ENCODE measurements at regions not wholly inside any gene's neighbourhood (a gene's known extent, or its start where the extent isn't known, plus 50 kb on each side); places are given as distances from the start of the nearest gene placed in this dataset.

- DNase-seq = no peak
These were observed 212.8 kb upstream of the CDH8 start for GRCh38 chr16:62249069-62249468.

- DNase-seq = no peak
These were observed 204.5 kb upstream of the CDH8 start for GRCh38 chr16:62240722-62241121.

GRCh38 chr16:62225675-62226074 is 189.4 kb upstream of the CDH8 start:
- DNase-seq = peak; percentile 30 to 52

GRCh38 chr16:62224646-62225209 is 188.5 kb upstream of the CDH8 start:
- DNase-seq = no peak

DNA sequence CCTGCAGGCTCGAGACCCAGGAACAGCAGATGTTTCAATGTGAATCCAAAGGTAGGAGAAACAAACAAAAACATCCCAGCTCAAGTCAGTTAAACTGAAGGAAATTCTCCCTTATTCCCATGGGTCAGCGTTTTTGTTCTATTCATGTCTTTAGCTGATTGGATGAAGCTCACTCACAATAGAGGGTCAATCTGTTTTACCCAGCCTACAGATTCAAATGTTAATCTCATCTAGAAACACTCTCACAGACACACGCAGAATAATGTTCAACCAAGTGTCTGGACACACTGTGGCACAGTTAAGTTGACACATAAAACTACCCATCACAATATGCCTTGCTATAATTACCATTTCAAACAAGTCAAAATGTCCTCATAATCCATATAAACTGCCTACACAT is 180.6 kb upstream of the CDH8 start:
- no peak for DNase-seq

GRCh38 chr16:62213763-62214162 is 177.5 kb upstream of the CDH8 start:
- no peak for DNase-seq

DNA sequence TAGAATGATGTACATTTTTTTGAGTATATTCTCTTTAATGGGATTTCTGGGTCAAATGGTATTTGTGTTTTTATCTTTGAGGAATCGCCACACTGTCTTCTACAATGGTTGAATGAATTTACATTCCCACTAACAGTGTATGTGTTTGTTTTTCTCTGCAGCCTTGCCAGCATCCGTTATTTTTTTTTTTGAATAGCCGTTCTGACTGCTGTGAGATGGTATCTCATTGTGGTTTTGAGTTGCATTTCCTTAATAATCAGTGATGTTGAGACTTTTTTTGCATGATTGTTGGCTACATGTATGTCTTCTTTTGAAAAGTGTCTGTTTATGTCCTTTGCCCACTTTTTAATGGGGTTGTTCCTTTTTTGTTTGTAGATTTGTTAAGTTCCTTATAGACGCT is 172.7 kb upstream of the CDH8 start:
- DNase-seq = no peak

- DNase-seq = no peak
These were observed 169.2 kb upstream of the CDH8 start for GRCh38 chr16:62205459-62205858.

GRCh38 chr16:62201911-62202310 is 165.7 kb upstream of the CDH8 start:
- DNase-seq = no peak

DNA sequence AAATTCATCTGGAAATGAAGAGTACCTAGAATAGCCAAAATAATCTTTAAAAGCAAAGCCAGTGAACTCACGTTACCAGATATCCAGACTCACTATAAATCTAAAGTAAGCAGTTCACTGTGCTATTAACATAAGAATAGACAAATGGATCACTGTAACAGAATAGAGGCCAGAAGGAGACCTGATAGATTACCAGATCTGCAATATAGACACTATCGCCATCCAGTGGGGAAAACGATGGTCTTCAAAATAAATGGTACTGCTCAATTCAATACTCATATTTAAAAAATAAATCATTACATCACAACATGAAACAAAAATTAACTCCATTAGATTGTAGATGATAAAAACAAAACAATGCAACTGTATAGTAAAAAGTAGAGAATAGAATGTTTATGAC is 158.6 kb upstream of the CDH8 start:
- no peak for DNase-seq

DNA sequence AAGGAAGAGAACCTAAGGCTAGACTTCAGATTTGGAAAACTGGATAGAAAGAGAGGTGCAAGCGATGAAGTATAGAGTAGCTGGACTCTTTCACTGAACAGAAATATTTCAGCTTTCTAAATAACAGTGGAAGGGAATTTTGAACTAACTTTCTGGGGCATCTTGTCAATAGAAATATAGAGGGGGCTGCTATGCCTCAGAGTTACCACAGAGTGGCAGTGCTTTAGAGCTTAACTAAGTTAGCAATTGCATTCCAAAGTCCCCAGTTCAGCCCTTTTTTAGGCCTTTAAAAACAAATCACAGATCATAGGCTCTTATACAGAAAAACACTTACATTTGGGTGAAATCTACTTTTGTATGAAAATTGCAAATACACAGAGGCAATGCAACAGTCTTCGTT is 154.2 kb upstream of the CDH8 start:
- DNase-seq = no peak

DNA sequence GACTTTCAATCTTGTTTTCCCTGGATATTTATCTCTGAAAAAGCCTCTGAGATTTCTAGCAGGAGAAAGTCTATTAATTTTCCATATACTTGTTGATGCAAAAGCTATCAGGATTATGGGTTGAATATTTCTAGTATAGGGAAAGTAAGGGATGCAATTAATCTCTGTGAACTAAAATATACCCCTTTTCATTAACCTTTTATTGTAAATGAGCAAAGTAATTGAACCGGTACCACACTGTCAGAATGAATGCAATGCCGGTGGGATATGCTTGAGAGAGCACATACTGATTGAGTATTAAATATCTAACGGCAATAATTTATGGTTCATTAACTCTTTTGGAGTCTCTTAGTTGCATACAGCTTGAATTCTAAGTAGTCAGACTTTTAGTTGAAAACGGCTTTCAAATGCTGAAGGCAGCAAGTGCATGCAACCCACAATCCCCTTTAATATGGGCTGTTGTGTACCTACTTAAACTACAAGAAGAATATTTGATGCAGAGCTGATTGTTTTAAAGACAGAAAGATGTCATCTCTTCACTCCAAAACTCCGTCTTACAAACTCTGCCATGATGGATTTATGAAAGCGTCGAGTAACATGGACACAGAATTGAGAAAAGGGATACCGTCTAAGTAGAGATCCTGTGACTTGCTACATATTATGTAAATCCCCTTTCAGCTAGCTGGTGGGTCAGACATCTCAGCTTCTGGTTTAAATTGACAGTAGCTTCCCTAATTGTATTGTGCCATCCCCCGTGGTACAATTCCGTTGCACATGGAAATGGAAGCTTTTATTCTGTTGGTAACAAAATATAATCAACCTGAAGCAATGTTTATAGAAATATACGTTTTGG is 141.3 kb upstream of the CDH8 start:
- DNase-seq = no peak

- no peak for DNase-seq
These were observed 134.4 kb upstream of the CDH8 start for GRCh38 chr16:62170642-62171041.

GRCh38 chr16:62167551-62167950 is 131.3 kb upstream of the CDH8 start:
- no peak for DNase-seq

DNA sequence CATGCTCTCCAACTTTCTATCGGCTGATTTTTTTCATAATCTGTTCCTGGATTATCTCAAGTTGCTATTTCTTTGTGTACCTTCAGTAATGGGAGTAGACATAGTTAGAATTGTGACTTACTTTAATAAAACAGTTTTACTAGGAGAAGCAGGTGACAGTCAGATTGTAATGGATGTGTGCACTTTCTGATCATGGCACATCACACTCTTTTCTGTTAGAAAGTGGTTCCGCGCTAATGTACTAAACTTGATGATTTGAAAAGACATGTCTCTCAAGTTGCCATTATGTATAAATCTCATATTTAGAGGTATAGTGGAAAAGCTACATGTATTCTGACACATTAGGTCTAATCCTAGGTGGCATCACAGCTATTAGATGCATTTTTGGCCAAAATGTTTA is 121.3 kb upstream of the CDH8 start:
- DNase-seq = no peak

DNA sequence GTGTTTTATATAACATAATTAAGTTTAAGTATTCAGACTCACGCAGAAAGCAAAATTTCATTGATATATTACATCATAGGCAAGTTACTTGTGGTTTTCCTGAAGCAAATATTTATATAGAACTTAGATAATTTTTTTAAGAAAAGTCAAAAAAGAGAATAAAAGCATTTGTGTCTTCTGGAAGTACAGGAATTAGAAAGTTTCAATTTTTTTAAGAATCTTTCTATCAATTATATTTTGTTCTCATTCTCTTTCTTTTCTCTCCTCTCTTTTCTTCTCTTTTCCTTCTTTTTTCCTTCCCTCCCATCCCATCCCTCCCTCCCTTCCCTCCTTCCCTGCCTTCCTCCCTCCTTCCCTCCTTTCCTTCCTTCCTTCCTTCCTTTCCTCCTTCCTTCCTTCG is 120.7 kb upstream of the CDH8 start:
- DNase-seq = no peak

DNA sequence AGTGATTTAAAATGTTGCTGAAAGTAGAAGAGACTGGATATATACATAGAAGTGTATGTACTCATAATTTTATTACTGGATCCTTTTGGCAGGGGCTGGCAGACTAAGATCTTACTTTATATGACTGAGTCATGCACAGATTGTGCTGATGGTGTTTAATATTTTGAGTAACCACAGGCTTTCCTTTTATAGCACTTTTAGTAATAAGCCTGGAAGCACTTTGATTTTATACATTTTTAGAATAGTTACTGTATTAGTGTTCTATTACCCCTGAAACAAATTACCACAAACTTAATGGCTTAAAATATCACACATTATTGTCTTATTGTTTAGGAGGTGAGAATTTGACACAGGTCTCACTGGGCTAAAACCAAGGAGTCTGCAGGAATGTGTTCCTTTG is 113.4 kb upstream of the CDH8 start:
- DNase-seq = no peak

DNA sequence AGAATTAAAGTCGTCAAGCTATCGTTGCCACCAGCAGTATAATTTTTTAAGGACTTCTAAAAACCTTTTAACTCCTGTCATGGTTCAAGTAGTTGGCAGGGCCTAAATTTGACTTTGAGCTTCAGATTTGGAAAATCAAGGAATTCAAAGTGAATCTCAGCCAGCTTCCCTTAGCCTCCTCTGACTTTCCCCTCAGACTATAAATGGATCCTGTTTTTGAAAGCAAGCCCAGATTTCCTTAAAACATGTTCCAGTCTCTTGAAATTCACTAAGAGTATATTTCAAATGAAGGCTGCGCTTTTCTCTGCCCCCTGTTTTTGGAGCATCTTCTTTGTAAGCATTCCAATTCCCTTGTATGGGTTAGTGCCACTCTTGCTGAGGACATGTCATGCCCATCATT is 101.8 kb upstream of the CDH8 start:
- no peak for DNase-seq

GRCh38 chr16:62135911-62136310 is 99.7 kb upstream of the CDH8 start:
- no peak for DNase-seq

DNA sequence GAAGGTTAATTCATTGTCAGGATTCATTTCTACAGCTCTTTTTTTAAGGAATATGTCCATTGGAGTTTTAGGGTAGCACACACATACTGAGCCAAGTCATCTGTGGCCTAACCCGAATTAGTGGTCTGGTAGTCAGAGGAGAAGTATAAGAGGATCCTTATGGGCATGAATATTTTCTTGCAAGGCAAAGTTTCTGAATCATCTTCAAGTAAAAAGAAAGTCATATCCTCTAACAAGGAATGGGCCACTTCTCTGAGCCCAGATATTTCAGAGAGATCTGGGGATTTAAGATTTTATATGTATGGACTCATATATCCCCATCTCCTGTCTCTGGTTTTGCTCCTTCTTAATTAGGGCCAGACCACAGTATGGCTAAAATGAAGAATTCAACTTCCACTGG is 99.2 kb upstream of the CDH8 start:
- no peak for DNase-seq

- DNase-seq = no peak
These were observed 93.9 kb upstream of the CDH8 start for GRCh38 chr16:62130101-62130500.

DNA sequence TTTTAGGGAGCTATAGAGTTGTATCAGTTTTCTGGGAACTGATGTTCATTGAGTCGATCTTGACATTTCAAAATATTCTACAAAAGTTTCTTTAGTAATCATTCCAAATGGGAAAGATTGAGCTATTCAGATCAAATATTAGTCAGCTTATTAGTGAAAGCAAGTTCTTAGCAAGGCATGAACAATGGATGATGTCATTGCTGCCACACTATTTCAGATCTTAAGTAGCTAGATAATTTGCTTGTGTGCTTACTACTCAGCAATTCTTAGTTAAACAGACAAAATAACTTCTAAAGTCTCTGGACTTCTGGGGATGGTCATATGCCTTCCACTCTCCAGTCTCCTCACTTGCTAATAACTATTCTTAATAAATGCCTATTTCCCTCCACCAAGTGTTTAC is 69.0 kb upstream of the CDH8 start:
- DNase-seq = no peak

GRCh38 chr16:62102588-62102987 is 66.3 kb upstream of the CDH8 start:
- DNase-seq = no peak

GRCh38 chr16:62100651-62101050 is 64.4 kb upstream of the CDH8 start:
- DNase-seq = no peak

DNA sequence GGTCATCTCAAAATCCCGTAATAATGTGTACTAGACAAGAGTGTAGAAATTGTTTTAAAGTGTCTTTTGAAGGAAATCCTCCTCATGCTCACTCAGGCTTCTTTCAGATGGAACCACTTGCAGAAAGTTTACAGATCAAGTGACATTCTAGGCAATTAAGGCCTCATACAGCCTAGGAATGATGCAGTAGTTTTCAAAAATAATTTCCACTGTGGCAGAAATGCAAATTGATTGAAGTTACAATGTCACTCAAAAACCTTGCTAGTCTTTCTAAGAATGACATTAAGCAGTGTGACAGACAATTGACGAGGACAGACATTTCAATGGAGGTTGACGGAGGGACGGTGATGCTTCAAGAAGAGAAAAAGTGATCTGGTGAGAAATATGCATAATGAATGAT is 53.5 kb upstream of the CDH8 start:
- DNase-seq = no peak
